Transverse colon (tissue), 4 donors: ENCODE measurements at regions not wholly inside any gene's neighbourhood (a gene's known extent, or its start where the extent isn't known, plus 50 kb on each side); places are given as distances from the start of the nearest gene placed in this dataset.
A peak's percentile ranks its signal among the peaks of the same experiment; 100 is the strongest.

Experiments
- DNase-seq: peaks from one replicate; pipeline ENCODE4 v3.0.0-alpha.2; 2019
- H3K27ac ChIP-seq, 4 donors: fragments of 200-600 bp; sonication (generic); 2 replicates each; pipeline ENCODE4 v1.5.1; 2016 to 2018; ENCODE audit warnings: inconsistent platforms in 4 of 4
- H3K27me3 ChIP-seq: fragments of 200-600 bp; sonication (generic); 2 replicates; pipeline ENCODE4 v1.5.1; 2017; ENCODE audit warnings: inconsistent platforms
- H3K36me3 ChIP-seq, 4 donors: fragments of 200-600 bp; sonication (generic); 2 replicates each; pipeline ENCODE4 v1.5.1; 2017 to 2019; ENCODE audit warnings: inconsistent platforms in 4 of 4
- H3K4me1 ChIP-seq, 4 donors: fragments of 200-600 bp; sonication (generic); 2 replicates each; pipeline ENCODE4 v1.5.1; 2017 to 2020; ENCODE audit warnings: inconsistent platforms in 4 of 4
- H3K4me3 ChIP-seq, 4 donors: fragments of 200-600 bp; sonication (generic); 1 replicate in 1 of 4; 2 replicates in 3 of 4; pipeline versions ENCODE4 v1.5.1 to v1.6.1; 2017 to 2019; ENCODE audit warnings: inconsistent platforms in 4 of 4
- H3K9me3 ChIP-seq, 2 donors: fragments of 200-600 bp; sonication (generic); 2 replicates each; pipeline ENCODE4 v1.5.1; 2017 to 2019; ENCODE audit warnings: inconsistent platforms in 2 of 2
- EP300 ChIP-seq: sonication (generic); formaldehyde crosslinking; IDR thresholded peaks from one replicate; pipeline ENCODE4 v1.6.1; 2017; ENCODE audit warnings: antibody characterized with exemption, low read depth
- POLR2A ChIP-seq: fragments of 450-650 bp; IDR thresholded peaks from one replicate; pipeline ENCODE4 v1.6.1; 2016; ENCODE audit warnings: antibody characterized with exemption, mild to moderate bottlenecking, moderate library complexity
- POLR2AphosphoS5 ChIP-seq, 3 donors: sonication (generic); formaldehyde crosslinking; IDR thresholded peaks; one replicate each; pipeline ENCODE4 v1.6.1; 2016; ENCODE audit warnings: antibody characterized with exemption in 3 of 3
- WGBS, 2 donors: methylation state at CpG; one replicate each; pipeline ENCODE4 v1.1.5; 2018; ENCODE audit warnings: low coverage in 1 of 2; 5-methylcytosine and 5-hydroxymethylcytosine counted together
- in situ Hi-C, 4 donors: fragments of 200-750 bp; cut with MboI; loops; one replicate each; pipeline versions ENCODE4 v1.15.0 to v1.15.1; 2017; ENCODE audit warnings: low sequenced_read_pairs in 3 of 4, low pct_ligation_motif_present in 1 of 4, low pct_unique_long_range_greater_than_20kb in 1 of 4
- intact Hi-C: fragments of 100-400 bp; cut with DNase I; formaldehyde crosslinking; loops from one replicate; pipeline ENCODE4 v1.15.1; 2023; ENCODE audit warnings: low total_unique reads
- TF ChIP-seq, protein P1 (sequence below), 5 experiments: fragments of 200-600 bp in 3 of 5; fragments of 450-650 bp in 2 of 5; sonication (generic) in 3 of 5; IDR thresholded peaks; 1 replicate in 2 of 5; 2 replicates in 3 of 5; pipeline ENCODE4 v1.5.1; 2016 to 2017; ENCODE audit warnings: antibody characterized with exemption in 5 of 5, inconsistent platforms in 3 of 5, mild to moderate bottlenecking in 2 of 5, moderate library complexity in 1 of 5

DNA sequence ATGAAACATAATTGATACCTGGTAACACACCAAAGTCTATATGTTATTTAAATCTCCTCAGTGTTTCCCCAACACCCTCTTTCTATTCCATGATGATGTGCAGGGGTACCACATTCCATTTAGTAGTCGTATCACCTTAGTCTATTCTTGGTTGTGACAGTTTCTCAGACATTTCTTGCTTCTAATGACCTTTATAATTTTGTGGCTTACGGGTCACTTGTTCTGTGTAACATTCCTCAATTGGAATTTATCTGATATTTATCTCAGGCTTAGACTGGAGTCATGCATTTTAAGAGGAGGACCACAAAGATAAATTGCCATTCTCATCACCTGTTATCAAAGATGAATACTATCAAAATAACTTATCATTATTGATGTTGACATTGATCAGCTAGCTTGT is 679.6 kb downstream of the USP25 start:
- H3K27ac ChIP-seq = no peak overlapping the region
- H3K4me3 ChIP-seq = no peak overlapping the region
- no peaks in the 10 kb centered on the region for H3K4me1 ChIP-seq
- TF ChIP-seq POLR2A (no peak), POLR2AphosphoS5 (IDR thresholded peaks at IDR 0.05) (no peak), EP300 (no peak)
- TF ChIP-seq, protein P1, sequence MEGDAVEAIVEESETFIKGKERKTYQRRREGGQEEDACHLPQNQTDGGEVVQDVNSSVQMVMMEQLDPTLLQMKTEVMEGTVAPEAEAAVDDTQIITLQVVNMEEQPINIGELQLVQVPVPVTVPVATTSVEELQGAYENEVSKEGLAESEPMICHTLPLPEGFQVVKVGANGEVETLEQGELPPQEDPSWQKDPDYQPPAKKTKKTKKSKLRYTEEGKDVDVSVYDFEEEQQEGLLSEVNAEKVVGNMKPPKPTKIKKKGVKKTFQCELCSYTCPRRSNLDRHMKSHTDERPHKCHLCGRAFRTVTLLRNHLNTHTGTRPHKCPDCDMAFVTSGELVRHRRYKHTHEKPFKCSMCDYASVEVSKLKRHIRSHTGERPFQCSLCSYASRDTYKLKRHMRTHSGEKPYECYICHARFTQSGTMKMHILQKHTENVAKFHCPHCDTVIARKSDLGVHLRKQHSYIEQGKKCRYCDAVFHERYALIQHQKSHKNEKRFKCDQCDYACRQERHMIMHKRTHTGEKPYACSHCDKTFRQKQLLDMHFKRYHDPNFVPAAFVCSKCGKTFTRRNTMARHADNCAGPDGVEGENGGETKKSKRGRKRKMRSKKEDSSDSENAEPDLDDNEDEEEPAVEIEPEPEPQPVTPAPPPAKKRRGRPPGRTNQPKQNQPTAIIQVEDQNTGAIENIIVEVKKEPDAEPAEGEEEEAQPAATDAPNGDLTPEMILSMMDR (IDR thresholded peaks at IDR 0.05) = no peak
- H3K9me3 ChIP-seq = no peaks in the 10 kb centered on the region
- intact Hi-C loops (no loop called here), in situ Hi-C loops (no loop called here)
- no peaks in the 10 kb centered on the region for H3K27me3 ChIP-seq
- WGBS, 2 donors = 92% methylated on average over 2 of the region's 2 CpGs
- no peak for DNase-seq
- H3K36me3 ChIP-seq = no peaks in the 10 kb centered on the region

DNA sequence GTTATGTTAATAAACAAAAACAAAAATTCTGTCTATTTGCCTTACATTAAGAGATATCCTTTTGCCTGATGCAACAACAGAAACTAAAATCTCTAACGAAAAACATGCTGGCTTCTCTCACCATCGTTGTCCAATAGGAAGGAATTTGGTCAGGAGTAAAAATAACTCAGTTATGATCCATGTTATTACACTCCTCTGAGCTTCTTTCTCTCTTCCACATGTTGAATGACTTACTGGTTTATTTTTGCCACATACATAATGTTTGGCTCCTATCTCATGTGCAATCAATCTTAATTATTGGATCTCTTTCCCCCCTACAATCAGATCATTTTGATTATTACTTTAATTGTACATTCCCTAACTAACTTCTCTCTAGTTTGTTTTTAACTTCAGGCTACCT is 688.4 kb downstream of the USP25 start:
- intact Hi-C loops (no loop called here), in situ Hi-C loops (no loop called here)
- Histone ChIP-seq H3K4me1 (peaks cover 0 to 6% (median 0%) of the 10 kb centered on the region in 4 donors), H3K27me3 (no peaks in the 10 kb centered on the region), H3K36me3 (no peaks in the 10 kb centered on the region), H3K4me3 (no peak overlapping the region), H3K27ac (peak overlapping the region in 3 of 4 donors; percentile 56 to 76 (median 66)), H3K9me3 (no peaks in the 10 kb centered on the region)
- no peak for DNase-seq
- WGBS, 2 donors = 31 to 44% methylated on average over 2 of the region's 2 CpGs
- TF ChIP-seq POLR2A (no peak), EP300 (no peak), POLR2AphosphoS5 (IDR thresholded peaks at IDR 0.05) (no peak)
- TF ChIP-seq, protein P1 (IDR thresholded peaks at IDR 0.05) = no peak

DNA sequence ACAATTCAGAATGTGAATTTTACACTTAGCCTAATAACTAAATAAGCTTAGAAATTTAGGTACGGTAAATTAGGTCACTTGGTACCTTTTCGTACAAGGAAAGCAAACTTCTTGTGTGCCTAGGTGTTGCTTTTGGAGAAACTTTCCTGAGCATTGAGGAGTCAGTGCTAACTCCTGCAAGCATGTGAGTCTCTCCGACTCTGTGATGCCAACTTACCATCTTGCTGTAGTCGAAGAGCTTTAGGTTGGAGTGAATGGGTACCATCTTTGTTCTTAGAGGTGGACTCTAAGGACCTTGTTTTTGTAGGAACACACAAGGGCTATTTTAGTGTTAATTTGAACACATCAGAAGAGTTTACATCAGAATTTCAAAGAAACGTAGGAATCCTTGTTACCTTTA is 688.9 kb downstream of the USP25 start:
- Histone ChIP-seq H3K4me3 (no peak overlapping the region), H3K36me3 (no peaks in the 10 kb centered on the region), H3K27ac (peak overlapping the region in 3 of 4 donors; percentile 56 to 76 (median 66)), H3K9me3 (no peaks in the 10 kb centered on the region), H3K27me3 (no peaks in the 10 kb centered on the region), H3K4me1 (peaks cover 0 to 6% (median 0%) of the 10 kb centered on the region in 4 donors)
- DNase-seq = no peak
- in situ Hi-C loops (no loop called here), intact Hi-C loops (no loop called here)
- 90% methylated on average over 5 of the region's 5 CpGs; no CpG with 5 or more reads in 1 of the 2 donors for WGBS, 2 donors
- TF ChIP-seq POLR2A (no peak), POLR2AphosphoS5 (IDR thresholded peaks at IDR 0.05) (no peak), EP300 (no peak)
- TF ChIP-seq, protein P1 (IDR thresholded peaks at IDR 0.05) = no peak

DNA sequence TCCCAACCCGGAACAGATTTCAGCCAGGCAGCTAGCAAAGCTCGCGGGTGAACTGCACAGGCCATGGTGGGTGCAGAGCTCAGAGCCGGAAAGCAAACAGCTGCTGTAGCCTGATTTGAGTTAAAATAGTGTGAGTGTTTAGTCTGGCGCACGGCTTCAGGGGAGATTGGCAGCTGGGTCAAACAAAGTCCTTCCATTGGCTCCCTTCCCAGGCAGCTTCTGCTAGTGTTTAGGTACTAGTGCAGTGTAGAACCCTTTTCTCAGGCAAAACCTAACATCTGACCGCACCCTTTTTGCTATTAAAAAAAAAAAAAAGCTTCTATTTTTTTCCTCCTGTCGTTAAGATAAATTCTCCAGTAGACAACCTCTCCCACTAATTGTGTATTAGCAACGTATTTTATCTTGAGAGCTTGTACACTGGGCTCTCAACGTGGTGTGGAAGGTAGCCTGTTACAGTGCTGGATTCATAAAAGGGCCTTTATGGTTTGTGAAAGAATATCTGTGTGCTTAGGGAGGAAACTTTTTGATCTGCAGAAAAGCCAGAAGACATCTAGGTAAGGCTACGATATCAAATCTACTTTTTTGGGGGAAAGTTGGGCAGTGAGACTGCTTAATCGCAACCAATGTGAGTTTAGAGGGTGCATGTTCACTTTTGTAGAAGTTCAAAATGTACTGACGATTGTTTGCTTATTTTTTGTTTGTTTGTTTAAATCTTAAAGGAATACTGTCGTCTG is 689.6 kb downstream of the USP25 start:
- Histone ChIP-seq H3K36me3 (no peaks in the 10 kb centered on the region), H3K27ac (peak overlapping the region; percentile 35 to 76 (median 61)), H3K27me3 (no peaks in the 10 kb centered on the region), H3K4me3 (peak overlapping the region in 3 of 4 donors; percentile 10 to 22 (median 10)), H3K4me1 (peaks cover 0 to 6% (median 0%) of the 10 kb centered on the region in 4 donors), H3K9me3 (no peaks in the 10 kb centered on the region)
- 24 to 28% methylated on average over 7 to 14 of the region's 14 CpGs for WGBS, 2 donors
- DNase-seq = peak; percentile 12
- TF ChIP-seq, protein P1 (IDR thresholded peaks at IDR 0.05) = no peak
- no peak for TF ChIP-seq POLR2A
- TF ChIP-seq POLR2AphosphoS5 (IDR thresholded peaks at IDR 0.05) = no peak
- no peak for TF ChIP-seq EP300
- intact Hi-C loops (no loop called here), in situ Hi-C loops (no loop called here)
